Left lobe of liver (tissue), 2 donors: ENCODE measurements at regions not wholly inside any gene's neighbourhood (a gene's known extent, or its start where the extent isn't known, plus 50 kb on each side); places are given as distances from the start of the nearest gene placed in this dataset.

Experiments used
- ATAC-seq: fragments of 200-7000 bp; cut with Tn5 transposase; one replicate; pipeline ENCODE4 v1.9.1; 2020; ENCODE audit warnings: mild to moderate bottlenecking, moderate library complexity
- DNase-seq: peaks from one replicate; pipeline ENCODE4 v3.0.0-alpha.2; 2020; ENCODE audit warnings: low spot score
- donor health status: DM: no; HTN: no; CAD: no; lungs with moderate emphysema.
- donor health status: DM: no; HTN: yes; CAD: no.

- DNase-seq (no peak), ATAC-seq (no peak)
Measured at GRCh38 chr2:150141226-150142001, 346.1 kb downstream of the RND3 start.

- DNase-seq (no peak), ATAC-seq (no peak)
Measured at GRCh38 chr2:150140777-150141176, 346.7 kb downstream of the RND3 start.

- ATAC-seq: no peak
Measured at GRCh38 chr2:150138587-150138986, 348.9 kb downstream of the RND3 start.

DNA sequence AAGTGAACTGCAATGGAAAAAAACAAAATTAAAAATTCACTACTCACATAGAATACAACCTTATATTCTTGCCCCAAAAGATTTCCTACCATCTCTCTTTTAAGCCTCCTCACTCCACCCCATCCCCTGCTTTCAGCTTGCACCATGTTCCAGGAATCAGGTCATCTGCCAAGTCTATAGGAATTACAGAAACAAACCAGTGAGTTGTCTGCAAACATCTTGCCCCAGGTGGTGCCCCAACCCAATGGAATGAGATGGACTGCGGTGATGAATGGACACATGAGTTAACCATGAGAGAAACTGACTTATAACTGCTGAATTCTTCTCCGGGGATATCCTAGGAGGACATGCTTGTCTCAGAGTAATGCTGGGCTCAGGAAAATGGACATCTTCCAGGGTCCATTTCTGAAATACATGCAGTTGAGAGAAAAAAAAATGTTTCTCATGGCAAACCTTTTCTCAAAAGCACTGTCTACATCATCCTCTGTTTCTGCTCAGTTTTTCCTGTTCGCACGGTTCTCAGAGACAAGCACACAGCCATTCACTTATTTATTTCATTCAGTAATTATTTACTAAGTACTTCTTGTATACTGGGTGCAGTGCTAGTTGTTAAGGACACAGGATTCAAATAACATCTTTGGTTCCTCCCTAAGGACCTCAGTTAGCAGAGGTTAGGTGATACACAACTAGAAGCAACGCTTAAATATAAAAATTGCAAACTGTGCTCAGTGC lies 350.0 kb downstream of the RND3 start:
- ATAC-seq: no peak
- DNase-seq: no peak

More at GRCh38 chr2:150138587-150138986, 348.9 kb downstream of the RND3 start:
- no peak for DNase-seq

- DNase-seq (no peak), ATAC-seq (no peak)
Measured at GRCh38 chr2:150136893-150137292, 350.6 kb downstream of the RND3 start.

DNA sequence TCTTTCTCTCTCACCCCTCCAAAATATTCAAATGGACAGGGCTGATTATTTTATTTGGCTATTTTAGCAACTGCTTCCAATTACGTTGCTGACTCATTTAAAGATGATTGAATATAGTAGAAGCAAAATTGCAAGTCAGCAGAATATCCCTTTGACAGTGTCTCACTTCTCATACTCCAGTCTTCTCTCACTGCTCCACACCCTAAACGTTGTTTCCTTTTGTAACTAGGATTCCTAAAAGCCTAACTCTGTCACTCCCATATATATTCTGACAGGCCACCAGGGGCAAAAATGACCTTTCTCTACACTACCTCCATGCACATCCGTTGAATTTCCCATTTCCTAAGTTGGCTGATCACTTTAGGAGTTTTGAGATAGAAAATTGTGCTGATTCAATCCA lies 351.1 kb downstream of the RND3 start:
- DNase-seq (no peak), ATAC-seq (no peak)

- ATAC-seq: peak; percentile 86
- peak; percentile 64 for DNase-seq
Measured at GRCh38 chr2:150135223-150135883, 352.1 kb downstream of the RND3 start.

DNA sequence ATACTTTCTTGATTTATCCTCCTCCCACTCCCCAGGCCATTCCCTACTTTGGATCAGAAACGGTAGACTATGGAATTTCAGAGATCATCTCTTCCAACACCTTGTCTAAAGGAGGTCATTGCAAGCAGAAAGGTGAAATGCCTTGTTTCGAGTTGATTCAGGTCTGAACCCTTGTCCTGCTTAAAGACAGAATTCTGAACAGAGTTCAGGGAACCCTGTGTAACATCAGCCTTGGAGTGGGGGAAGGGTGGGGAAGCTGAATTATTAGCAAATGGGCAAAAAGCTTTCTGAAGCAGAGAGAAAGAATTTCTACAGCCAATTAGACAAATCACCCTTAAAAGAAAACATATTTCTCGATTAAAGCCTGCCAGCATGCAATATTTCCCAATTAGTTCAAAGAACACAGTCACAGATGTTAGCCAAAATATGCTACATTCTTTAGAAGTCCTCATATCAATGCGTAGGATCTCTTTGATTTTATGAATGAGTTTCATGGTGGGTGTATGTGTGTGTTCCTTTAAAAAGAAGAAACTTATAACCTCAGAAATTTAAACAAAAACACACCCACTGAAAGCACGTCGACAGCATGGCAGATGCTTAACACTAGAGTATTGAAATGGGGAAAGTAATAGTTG lies 353.1 kb downstream of the RND3 start:
- peak; percentile 61 for ATAC-seq
- no peak for DNase-seq

DNA sequence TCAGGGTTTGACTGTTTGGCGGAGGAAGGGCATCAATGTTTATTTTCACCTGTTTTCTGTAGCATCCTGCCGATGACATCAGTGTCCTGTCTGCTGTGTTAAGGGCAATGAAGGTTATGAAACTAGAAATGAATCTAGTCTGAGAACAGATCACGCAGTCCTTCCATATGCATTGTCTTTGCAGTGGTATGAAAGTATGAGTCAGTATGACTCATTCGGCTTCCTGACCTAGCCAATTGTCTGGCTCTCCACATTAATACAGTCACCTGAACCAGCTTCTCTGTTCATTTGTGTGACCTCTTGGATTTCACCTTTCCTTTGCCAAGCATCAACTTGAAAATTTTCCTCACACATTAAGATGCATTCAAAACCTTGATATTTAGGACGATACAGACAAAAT lies 353.8 kb downstream of the RND3 start:
- DNase-seq: no peak
- ATAC-seq: no peak

- no peak for DNase-seq
- ATAC-seq: no peak
Measured at GRCh38 chr2:150129921-150130575, 357.4 kb downstream of the RND3 start.

- ATAC-seq: no peak
- no peak for DNase-seq
Measured at GRCh38 chr2:150127995-150128394, 359.5 kb downstream of the RND3 start.

DNA sequence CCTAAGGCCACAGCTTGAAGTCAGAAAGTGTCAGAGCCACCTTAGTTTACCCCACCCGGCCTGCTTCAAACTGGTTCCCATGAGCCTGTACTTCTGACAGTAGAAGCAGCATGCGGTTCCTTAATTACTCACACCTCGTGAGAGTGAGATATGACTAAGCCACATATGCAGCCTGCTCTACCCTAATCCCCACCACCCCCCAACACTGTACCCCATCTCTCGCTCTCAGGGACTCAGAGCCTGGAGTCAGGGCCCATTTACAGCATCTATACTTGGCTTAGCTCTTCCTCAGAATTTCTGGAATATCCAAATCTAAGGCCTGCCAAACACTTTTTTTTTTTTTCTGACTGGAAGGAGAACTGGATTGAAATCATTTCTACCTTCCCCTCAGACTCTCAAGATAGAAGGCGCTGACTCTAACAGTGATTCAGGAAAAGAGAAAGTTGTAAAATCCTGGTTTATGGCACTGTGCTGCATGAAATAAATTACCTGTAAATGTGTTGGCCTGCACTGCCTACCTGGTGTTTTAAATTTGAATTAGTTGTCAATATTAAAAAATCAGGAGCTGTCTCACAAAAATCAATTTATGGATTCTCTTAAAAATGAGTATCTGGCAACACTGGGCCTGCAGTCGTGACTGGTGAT lies 360.0 kb downstream of the RND3 start:
- DNase-seq (no peak), ATAC-seq (no peak)

- DNase-seq (no peak), ATAC-seq (no peak)
Measured at GRCh38 chr2:150126839-150127238, 360.6 kb downstream of the RND3 start.

DNA sequence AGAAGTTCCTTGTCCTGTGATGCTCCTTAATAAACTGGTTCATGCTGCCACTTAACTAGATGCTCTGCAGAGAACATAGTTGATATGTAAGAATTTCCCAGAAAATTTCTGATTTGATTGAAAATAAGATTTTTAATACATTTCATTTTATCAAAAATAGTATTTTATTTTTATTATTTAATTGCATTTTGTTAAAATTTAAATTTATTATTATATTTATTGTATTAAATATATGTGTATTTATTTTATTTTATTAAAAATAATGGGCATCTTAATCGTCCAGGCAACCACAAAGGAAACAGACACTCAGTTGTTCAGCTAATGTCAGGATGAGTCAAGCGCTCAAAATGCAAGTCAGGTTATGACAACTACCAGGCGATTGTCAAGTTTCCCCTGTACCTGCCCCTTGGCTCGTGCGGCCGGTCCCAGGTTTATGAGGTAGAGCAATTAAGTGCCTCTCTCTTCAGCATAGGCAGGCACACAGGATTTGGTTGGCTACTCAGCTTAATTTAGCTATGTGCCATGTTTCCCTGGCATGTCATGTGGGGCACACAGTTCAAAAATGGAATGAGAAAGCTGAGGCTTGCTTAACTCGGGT lies 361.2 kb downstream of the RND3 start:
- DNase-seq (no peak), ATAC-seq (no peak)

GRCh38 chr2:150125708-150126107 lies 361.8 kb downstream of the RND3 start:
- ATAC-seq (peak; percentile 88), DNase-seq (peak; percentile 65)

DNA sequence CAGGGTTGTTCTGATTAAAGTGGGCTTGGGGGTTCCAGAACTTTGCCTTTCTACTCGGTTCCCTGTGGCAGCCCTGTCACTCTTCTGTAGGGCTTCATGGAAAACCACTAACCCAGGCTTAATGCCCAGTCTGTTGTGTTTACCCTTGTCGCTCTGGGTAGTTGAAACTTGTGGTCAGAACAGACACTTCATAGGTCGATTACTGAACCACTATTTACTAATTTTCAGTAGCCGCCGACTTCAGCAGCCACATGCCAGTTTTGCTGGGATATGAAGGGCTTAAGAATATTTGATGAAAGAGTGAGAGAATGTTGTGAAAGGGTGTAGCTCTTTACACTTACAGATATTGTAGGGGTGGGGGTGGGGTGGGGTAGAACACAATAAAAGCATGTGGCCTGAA lies 362.3 kb downstream of the RND3 start:
- ATAC-seq (peak; percentile 86), DNase-seq (peak; percentile 63)

DNA sequence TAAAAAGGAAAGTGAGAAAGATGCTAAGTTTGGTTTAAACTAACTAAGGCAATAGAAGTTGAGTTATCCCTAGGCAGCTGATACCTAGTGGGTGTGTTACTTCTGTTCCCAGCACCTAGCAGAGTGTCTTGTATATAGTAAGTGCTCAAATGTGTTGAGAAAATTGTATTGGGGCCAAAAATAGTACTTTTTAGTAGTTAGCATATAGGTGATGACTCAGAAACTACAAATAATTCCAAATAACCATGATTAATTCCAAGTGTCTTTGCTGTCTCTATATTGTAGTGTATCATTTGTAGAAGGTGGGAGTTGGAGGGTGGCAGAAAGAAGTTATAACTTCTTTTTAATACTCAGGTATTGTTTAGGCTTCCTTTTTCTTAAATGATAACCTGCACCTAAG lies 362.7 kb downstream of the RND3 start:
- no peak for ATAC-seq
- DNase-seq: no peak

DNA sequence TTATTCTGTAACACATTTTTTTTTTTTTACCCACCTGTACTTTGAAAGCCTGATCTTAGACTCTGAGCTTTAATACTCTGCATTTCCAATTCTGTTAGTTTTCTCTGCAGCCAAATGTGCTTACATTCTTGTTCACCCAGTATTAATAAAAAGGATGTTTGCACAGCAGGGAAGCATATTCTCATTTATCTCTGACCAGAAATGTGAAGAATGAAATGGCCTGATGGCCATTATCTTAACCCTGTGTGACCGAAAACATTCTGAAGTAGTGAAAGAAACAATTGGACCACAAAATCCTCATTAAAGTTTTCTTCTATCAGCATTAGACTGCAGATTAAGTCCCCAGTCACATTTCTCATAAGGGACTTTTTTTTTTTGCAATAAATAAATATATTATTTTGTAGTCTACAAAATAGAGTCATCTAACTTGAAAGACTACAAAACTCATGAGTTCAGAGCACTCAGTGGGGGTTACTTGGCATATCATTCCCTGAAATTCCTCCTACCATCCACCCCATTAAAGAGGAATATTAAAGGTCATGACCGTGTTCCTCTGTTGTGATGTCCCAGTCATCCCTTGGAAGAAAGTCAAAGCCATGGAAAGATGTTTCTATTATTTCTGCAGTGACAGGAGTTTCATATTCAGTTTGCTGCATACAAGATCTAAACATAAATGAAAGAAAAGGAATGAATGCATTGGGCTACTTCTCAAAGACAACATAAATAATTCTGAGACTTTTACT lies 364.4 kb downstream of the RND3 start:
- ATAC-seq (no peak), DNase-seq (no peak)

GRCh38 chr2:150122156-150122555 lies 365.3 kb downstream of the RND3 start:
- no peak for DNase-seq
- no peak for ATAC-seq
